Upper lobe of left lung (tissue), 4 donors: ENCODE measurements at regions not wholly inside any gene's neighbourhood (a gene's known extent, or its start where the extent isn't known, plus 50 kb on each side); places are given as distances from the start of the nearest gene placed in this dataset.

Experiments used
- EP300 ChIP-seq, 4 donors: sonication (generic); formaldehyde crosslinking; IDR thresholded peaks; one replicate each; pipeline ENCODE4 v1.5.1; 2017; ENCODE audit warnings: antibody characterized with exemption in 4 of 4, control low read depth in 2 of 4
- POLR2A ChIP-seq, 4 donors: fragments of 450-650 bp; IDR thresholded peaks; one replicate each; pipeline ENCODE4 v1.5.1; 2016 to 2017; ENCODE audit warnings: antibody characterized with exemption in 4 of 4, mild to moderate bottlenecking in 2 of 4
- POLR2AphosphoS5 ChIP-seq, 2 donors: sonication (generic); formaldehyde crosslinking; IDR thresholded peaks; one replicate each; pipeline ENCODE4 v1.5.1; 2017; ENCODE audit warnings: antibody characterized with exemption in 2 of 2
- TF ChIP-seq, protein P1 (sequence below), 6 experiments: fragments of 450-650 bp in 4 of 6; fragments of 200-600 bp in 2 of 6; sonication (generic) in 2 of 6; IDR thresholded peaks; one replicate each; pipeline ENCODE4 v1.5.1; 2016 to 2019; ENCODE audit warnings: antibody characterized with exemption in 6 of 6

DNA sequence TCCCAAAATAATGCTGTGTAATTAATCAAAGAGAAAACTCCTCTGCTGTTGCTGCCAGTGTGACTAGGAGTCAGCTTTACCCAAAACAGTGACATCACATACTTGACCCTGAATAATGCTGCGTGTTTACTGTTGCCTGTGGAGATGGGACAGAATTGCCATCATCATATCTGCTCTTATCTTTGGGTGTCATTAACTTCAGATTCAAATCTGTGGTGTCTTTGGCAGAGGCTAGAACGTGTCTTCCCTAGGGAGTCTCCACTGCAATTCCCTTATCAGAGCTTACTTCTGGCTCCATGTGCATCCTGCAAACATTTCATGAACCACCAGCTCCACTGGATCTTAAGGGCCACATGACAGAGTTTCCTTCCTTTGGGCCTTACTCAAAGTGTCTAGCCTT is 88.9 kb upstream of the MRPS30 start:
- no peak for TF ChIP-seq POLR2A (IDR thresholded peaks at IDR 0.05)
- TF ChIP-seq, protein P1, sequence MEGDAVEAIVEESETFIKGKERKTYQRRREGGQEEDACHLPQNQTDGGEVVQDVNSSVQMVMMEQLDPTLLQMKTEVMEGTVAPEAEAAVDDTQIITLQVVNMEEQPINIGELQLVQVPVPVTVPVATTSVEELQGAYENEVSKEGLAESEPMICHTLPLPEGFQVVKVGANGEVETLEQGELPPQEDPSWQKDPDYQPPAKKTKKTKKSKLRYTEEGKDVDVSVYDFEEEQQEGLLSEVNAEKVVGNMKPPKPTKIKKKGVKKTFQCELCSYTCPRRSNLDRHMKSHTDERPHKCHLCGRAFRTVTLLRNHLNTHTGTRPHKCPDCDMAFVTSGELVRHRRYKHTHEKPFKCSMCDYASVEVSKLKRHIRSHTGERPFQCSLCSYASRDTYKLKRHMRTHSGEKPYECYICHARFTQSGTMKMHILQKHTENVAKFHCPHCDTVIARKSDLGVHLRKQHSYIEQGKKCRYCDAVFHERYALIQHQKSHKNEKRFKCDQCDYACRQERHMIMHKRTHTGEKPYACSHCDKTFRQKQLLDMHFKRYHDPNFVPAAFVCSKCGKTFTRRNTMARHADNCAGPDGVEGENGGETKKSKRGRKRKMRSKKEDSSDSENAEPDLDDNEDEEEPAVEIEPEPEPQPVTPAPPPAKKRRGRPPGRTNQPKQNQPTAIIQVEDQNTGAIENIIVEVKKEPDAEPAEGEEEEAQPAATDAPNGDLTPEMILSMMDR (IDR thresholded peaks at IDR 0.05) = no peak
- TF ChIP-seq POLR2AphosphoS5 (IDR thresholded peaks at IDR 0.05) = no peak
- no peak for TF ChIP-seq EP300 (IDR thresholded peaks at IDR 0.05)
